GM19239 (cell line): ENCODE measurements at regions not wholly inside any gene's neighbourhood (a gene's known extent, or its start where the extent isn't known, plus 50 kb on each side); places are given as distances from the start of the nearest gene placed in this dataset.
"Not testable (repeated sequence)": the region's sequence is repeated elsewhere in the genome, so short reads cannot be mapped to it uniquely, and the experiment has no call there.

Source experiments
- DNase-seq: peaks from one replicate; pipeline ENCODE4 v3.0.0; 2011; ENCODE audit warnings: low spot score; ENCODE audit not compliant: insufficient read length
- FAIRE-seq: peaks from 2 replicates; lab custom pipeline; 2011; peaks lifted over from hg19 to GRCh38; lab: Jason Lieb, UNC

DNA sequence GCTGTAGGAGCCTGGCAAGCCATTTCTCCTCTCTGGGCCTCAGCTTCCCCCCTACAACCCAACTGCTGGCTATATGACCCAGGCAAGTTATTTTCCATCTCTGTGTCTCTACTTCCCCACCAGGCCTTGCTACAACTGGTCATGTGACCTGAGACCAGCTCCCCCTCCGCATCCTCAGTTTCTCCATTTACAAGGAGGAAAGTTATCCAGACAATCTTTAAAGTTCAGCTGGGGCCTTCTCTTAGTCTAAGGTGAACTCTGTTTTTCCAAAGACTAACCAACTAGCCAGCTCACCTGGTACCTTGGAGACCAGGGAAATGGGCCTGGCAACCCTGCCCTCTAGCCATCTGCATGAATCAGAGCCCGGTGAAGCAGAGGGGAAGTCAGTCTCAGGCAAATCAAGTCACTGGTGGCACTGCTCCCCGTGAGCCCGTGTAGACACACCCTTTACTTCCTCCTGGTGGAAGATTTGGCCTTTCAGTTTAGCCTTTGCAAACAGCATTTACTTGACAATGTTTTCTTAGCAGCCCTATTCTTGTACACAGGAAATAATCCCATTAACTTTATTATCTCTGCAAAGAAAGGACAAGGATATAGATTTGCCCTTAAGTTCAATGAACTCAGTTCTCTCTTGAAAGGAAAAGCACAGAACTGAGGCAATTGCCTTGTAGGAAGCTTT lies 157.7 kb downstream of the VEGFA start:
- no peak for FAIRE-seq

DNA sequence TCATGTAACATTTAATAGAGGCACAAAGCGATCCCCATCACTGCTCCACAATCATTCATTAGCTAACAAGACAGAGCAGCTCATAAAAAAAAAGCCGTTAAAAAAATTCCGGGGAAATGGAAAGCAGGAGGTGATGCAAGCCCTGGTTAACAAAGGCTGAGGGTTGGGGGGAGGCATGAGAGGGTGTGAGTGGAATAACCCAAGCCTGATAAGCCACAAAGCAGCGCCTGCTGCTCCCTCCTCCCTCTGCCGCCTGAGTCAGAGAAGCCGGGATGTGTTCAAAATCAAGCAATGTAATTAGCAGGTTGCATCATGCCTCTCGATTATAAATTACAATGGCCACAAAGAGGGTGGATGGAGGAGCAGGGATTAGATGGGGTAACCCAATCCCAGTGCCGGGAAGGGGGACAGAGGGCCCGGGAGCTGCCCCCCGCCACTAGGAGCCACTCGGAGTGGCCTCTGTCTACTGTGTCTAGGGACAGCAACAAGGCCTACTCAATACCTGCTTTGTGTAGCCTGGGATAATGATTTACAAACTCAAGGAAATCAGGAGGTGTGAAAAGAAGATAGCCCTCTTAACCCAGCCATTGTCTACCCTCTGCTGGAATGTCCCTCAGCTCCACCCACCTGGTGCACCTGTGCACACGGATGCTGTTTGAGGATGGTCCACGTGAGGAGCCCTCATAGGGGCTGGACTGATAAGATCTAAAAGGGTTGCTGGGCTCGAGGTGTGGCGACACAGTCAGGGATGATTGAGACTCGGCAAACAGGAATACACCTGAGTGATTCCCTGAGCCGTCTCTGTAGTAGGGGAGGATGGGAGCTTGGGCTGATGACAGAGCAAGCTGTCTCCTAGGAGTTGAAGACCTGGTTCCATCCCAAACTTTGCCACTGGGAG lies 156.9 kb downstream of the VEGFA start:
- DNase-seq (no peak), FAIRE-seq (no peak)

More for the DNA sequence above, 157.7 kb downstream of the VEGFA start:
- DNase-seq, result no peak

- not testable (repeated sequence) for DNase-seq, FAIRE-seq
Observed at GRCh38 chr6:43925636-43926139, 155.7 kb downstream of the VEGFA start.

DNA sequence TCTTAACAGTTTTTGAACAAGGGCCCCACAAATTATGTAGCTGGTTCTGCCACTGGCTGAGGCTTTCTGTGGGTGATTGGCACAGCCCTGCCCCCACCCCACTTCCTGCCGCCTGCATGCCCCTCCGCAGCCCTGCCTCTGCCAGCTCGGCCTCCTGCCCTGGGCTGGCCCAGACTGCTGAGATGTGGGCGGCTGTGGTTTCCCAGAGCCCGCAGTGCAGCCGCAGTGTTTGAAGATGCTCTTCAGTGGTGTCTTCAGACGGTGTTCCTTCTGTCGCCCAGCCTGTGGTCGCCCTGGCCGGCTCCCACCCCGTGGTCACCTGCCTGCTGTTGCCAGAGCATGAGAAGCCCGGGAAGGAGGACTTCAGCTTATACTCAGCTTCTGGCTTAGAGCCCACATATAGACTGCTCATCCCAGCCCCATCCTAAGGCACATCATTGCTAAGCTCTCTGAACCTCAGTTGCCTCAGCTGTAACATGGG lies 154.3 kb downstream of the VEGFA start:
- DNase-seq, result no peak

DNA sequence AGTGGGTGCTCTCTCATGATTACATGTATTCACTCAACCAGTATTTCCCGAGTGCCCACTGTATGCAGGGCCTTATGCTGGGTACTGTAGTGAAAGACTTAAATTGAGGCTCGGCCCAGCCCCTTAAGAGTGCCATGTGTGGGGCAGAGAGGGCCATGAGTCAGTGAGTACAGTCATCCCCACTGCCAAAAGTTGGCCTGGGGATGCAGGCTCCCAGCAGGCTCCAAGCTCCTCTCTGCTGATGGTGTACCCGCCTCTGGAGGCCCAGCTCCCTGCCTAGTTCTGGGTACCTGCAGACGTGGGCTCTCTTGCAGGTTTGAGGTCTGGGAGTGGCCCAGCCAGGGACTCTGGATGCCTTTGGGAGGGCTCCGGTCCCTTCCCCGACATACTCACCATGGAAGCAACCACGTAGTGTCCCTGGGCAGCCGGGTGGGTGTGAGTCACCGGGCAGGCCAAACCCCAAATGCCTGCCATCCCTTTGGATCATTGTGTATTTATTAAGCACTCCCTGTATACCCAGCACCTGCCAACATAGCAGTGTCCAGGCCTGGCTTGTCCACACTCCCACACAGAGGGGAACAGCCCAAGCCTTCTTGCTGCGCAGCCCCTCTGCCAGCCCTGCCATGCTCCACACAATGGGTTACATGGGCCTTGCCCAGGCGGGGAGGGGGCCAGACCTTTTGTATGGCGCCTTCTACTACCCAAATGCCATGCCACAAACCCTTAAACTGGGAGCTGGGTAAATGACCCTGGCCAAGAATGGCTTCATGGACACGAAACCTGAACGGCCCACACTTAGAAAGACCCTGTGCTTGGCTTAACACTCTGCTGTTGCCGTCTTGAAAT lies 153.6 kb downstream of the VEGFA start:
- FAIRE-seq (no peak), DNase-seq (no peak)

More for the DNA sequence above, 154.3 kb downstream of the VEGFA start:
- FAIRE-seq, result no peak

- FAIRE-seq (no peak), DNase-seq (no peak)
Observed at GRCh38 chr6:43922426-43923375, 152.7 kb downstream of the VEGFA start.

GRCh38 chr6:43921548-43922425 lies 151.8 kb downstream of the VEGFA start:
- no peak for FAIRE-seq

DNA sequence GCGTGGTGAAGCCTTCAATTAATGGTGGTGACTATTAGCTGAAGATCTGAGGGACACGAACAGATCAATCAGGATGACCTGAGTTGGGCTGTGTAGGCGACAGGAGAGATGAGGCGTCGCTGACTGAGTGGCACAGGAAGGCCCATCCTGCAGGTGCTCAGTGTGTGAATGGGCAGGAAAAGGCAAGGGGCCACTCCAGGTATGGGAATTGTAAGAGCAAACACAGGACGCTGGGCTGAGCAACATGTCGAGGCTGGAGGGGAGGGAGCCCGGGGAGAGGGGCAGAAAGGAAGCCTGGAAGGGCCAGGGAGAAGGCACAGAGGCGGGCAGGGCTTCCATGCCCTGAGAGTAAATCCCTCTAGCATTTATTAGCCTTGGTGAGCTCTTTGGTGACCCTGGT lies 151.0 kb downstream of the VEGFA start:
- FAIRE-seq (no peak), DNase-seq (no peak)

More at GRCh38 chr6:43921548-43922425, 151.8 kb downstream of the VEGFA start:
- DNase-seq, result no peak

- no peak for FAIRE-seq
Observed at GRCh38 chr6:43919774-43920173, 149.8 kb downstream of the VEGFA start.

DNA sequence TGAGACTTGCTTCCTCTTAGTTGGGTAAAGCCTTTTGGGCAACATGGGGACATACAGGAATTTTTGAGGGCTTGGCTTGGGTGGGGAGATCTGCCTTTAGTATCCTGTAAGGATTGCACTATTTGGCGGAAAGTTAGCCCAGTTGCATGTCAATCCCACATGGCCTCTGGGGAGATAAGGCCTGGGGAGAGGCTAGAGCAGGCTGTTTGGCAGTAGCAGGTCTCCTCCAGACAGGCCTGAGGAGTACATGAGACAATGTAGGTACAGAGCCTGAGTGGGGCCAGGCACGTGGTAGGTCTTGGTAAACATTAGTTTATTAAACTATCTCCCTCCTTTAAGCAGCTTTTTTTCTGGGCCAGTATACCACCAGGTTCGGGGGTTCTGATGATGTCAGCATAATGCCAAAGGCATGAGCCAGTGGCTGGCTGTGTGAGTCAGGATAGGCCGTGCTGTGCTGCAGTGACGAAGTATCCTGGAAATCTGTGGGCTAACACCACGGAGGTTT lies 147.9 kb downstream of the VEGFA start:
- DNase-seq (no peak), FAIRE-seq (no peak)

More at GRCh38 chr6:43919774-43920173, 149.8 kb downstream of the VEGFA start:
- DNase-seq, result no peak

GRCh38 chr6:43916924-43917877 lies 147.2 kb downstream of the VEGFA start:
- FAIRE-seq (no peak), DNase-seq (no peak)

- no peak for DNase-seq
- FAIRE-seq, result no peak
Observed at GRCh38 chr6:43915986-43916923, 146.2 kb downstream of the VEGFA start.

- no peak for DNase-seq
Observed at GRCh38 chr6:43915208-43915869, 145.3 kb downstream of the VEGFA start.

DNA sequence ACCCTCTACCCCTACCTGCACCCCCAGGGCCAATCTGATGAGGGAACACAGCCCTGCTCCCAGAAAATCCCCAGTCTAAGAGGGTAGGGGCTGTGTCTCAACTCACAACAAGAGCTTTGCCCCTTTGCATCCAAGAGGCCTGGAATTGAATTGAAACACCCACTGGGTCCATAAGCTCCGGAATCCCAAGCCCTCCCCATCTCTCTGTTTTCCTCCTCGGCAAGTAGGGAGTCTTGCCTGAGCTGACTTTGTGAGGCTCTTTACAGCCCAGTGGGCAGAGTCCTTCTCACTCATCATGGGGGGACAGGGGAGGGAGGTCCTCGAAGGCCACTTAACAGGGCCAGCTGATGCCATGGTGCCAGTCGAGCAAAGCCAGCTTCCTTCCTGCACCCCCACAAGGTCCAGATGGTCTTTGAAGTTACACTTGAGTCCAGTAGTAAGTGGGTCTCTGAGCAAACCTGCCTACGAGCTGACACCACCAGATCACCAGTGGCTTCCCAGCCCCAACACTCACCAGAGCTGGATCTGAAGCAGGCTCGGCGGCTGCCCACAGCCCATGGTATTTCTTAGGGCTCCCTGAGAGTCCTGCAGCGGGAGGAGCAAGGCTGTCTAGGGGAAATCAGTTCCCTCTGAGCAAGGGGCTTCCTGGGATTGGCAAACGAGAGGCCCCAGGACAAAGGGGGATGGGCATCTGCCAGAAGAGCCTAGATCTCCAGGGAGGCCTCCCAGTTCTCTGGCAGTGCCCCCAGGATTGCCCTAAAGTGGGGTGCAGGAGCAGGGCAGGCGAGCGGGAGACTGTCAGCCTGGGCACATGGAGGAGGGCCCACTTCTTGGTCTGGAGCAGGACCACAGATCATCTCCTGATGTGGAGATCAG lies 144.5 kb downstream of the VEGFA start:
- DNase-seq (no peak), FAIRE-seq (no peak)

More at GRCh38 chr6:43915208-43915869, 145.3 kb downstream of the VEGFA start:
- no peak for FAIRE-seq
